Panc1 (cell line): ENCODE measurements at regions not wholly inside any gene's neighbourhood (a gene's known extent, or its start where the extent isn't known, plus 50 kb on each side); places are given as distances from the start of the nearest gene placed in this dataset.

Experiments
- CTCF ChIP-seq: fragments of 450-650 bp; IDR thresholded peaks from 2 replicates; pipeline ENCODE4 v1.5.1; 2017; ENCODE audit warnings: mild to moderate bottlenecking
- POLR2AphosphoS5 ChIP-seq: IDR thresholded peaks from 2 replicates; pipeline ENCODE4 v1.6.1; 2012; ENCODE audit warnings: mild to moderate bottlenecking, low read depth, low read length, moderate library complexity
- TCF7L2 ChIP-seq: IDR thresholded peaks from 2 replicates; pipeline ENCODE4 v1.6.1; 2011; ENCODE audit warnings: mild to moderate bottlenecking, low read depth, low read length, inconsistent platforms

- TF ChIP-seq POLR2AphosphoS5 (no peak), CTCF (no peak), TCF7L2 (no peak)
Observed at GRCh38 chr3:39639344-39640236, 169.8 kb upstream of the MYRIP start.
